Lower leg skin (tissue), 4 donors: ENCODE measurements at regions not wholly inside any gene's neighbourhood (a gene's known extent, or its start where the extent isn't known, plus 50 kb on each side); places are given as distances from the start of the nearest gene placed in this dataset.

Source experiments
- DNase-seq, 2 donors: peaks; one replicate each; pipeline ENCODE4 v3.0.0-alpha.2; 2019; ENCODE audit warnings: low spot score in 2 of 2
- H3K4me3 ChIP-seq: fragments of 200-600 bp; sonication (generic); 2 replicates; pipeline ENCODE4 v1.5.1; 2017; ENCODE audit warnings: mild to moderate bottlenecking, low read depth; ENCODE audit not compliant: poor library complexity, severe bottlenecking
- POLR2A ChIP-seq, 2 donors: fragments of 450-650 bp; IDR thresholded peaks; one replicate each; pipeline ENCODE4 v1.6.1; 2016 to 2017; ENCODE audit warnings: antibody characterized with exemption in 2 of 2, mild to moderate bottlenecking in 1 of 2, moderate library complexity in 1 of 2
- WGBS, 2 donors: methylation state at CpG; one replicate each; pipeline ENCODE4 v1.1.5; 2018; 5-methylcytosine and 5-hydroxymethylcytosine counted together
- intact Hi-C: fragments of 100-400 bp; cut with DNase I; formaldehyde crosslinking; loops from one replicate; pipeline ENCODE4 v1.15.0; 2023; ENCODE audit warnings: low total_unique reads
- TF ChIP-seq, protein P1 (sequence below), 3 donors: fragments of 450-650 bp; IDR thresholded peaks; one replicate each; pipeline ENCODE4 v1.5.1; 2016; ENCODE audit warnings: antibody characterized with exemption in 3 of 3, mild to moderate bottlenecking in 3 of 3, moderate library complexity in 2 of 3

DNA sequence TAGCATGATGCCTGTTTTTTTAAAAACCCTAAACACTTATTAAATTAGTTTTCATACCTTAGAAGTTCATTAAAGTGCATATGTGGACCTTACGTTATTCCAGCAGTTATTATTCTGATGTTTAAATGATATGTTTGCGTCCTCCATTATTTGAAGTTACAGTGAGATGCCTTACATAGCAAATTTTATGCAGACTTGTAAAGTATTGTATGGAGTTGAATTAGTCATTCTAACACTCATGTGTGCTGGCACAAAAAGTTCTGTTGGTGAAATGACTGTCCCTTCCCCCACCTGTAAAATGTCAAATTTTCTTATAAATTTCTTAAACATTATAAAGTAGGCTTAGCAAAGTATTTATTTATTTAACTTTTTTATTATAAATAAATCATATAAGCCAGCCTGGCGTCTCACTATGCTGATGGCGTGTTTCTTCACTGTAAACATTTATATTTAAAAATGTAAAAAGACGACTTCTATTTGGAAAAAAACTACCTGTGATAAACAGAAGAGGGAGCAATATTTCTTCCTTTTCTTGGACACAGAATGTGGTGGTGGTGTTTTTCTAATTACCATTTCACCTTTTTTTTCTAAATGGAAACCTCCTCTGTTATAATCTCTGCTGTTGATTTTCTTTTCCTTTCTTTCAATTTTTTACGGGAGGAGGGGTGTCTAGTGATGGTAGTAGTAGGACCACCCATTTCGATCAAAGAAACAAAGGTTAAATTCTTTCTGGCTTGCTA, 155.4 kb downstream of the RFPL4B start:
- no peak overlapping the region for H3K4me3 ChIP-seq
- intact Hi-C loops, result no loop called here
- 59 to 65% methylated on average over 7 of the region's 7 CpGs for WGBS, 2 donors
- TF ChIP-seq, protein P1, sequence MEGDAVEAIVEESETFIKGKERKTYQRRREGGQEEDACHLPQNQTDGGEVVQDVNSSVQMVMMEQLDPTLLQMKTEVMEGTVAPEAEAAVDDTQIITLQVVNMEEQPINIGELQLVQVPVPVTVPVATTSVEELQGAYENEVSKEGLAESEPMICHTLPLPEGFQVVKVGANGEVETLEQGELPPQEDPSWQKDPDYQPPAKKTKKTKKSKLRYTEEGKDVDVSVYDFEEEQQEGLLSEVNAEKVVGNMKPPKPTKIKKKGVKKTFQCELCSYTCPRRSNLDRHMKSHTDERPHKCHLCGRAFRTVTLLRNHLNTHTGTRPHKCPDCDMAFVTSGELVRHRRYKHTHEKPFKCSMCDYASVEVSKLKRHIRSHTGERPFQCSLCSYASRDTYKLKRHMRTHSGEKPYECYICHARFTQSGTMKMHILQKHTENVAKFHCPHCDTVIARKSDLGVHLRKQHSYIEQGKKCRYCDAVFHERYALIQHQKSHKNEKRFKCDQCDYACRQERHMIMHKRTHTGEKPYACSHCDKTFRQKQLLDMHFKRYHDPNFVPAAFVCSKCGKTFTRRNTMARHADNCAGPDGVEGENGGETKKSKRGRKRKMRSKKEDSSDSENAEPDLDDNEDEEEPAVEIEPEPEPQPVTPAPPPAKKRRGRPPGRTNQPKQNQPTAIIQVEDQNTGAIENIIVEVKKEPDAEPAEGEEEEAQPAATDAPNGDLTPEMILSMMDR (IDR thresholded peaks at IDR 0.05), result no peak
- TF ChIP-seq POLR2A (IDR thresholded peaks at IDR 0.05), result no peak
- no peak for DNase-seq

DNA sequence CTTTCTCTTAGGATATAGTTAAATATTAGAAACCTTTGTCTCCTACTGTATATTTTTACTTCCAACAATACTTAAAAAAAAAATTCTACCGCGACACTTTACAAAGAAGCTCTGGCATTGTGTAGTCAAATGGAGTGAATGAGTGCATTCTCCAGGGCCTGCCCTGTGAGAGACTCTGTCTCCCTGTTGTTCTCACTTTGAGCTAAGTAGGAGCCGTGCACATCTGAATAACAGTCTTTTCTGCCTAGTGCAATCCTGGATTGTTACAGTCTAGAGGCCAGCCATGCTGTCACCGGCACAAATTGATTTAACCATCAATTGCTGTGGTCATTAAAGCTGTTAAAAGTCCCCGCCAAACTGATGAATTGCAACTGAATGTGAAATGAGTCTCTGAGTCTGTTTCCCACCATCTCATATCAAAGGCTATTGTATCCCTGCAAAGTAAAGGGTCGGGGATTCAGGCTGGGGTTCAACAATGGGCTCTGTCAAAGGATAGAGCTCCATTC, 156.0 kb downstream of the RFPL4B start:
- 68 to 76% methylated on average over 6 of the region's 6 CpGs for WGBS, 2 donors
- intact Hi-C loops, result no loop called here

DNA sequence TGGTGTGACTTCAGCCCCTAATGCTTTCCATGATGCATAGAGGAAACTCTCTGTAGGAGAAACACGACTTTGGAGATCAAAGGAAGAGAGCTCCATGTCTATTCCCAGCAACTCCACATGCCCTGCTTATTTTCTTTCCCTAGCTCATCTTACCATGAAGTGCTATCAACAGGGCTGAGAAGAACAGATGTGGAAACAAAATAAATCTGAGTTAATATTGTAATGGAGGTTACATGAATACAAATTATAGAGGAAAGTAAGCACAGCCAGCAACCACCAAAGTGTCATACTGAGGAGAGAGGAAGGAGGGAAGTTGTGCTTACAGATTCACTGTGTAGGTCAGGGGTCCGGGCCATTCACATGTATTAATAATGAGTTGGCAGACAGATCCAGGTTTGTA, 157.5 kb downstream of the RFPL4B start:
- no peak for DNase-seq
- TF ChIP-seq, protein P1 (IDR thresholded peaks at IDR 0.05), result no peak
- TF ChIP-seq POLR2A (IDR thresholded peaks at IDR 0.05), result no peak
- 75 to 77% methylated on average over 2 of the region's 2 CpGs for WGBS, 2 donors
- H3K4me3 ChIP-seq, result no peak overlapping the region
- intact Hi-C loops, result no loop called here

More for the DNA sequence above, 156.0 kb downstream of the RFPL4B start:
- no peak for DNase-seq
- no peak for TF ChIP-seq POLR2A (IDR thresholded peaks at IDR 0.05)
- TF ChIP-seq, protein P1 (IDR thresholded peaks at IDR 0.05), result no peak
- no peak overlapping the region for H3K4me3 ChIP-seq

DNA sequence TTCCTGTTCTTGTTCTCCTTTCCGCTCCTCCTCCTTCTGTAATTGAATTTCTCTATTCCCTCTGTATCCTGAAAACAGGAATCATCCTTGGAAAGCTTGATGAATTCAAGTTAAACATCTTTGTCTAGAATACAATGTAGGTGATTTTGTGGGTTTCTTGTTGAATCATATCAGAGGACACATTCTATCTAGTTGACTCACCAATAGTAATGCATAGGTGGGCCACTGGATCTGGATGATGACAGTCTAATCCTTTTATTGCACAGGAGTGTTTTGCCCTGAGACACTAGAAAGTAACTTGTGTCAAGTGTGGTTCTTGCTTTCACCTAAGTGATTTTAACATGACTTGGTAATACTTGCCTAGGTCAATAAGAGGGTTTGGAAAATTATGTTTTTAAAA, 164.3 kb downstream of the RFPL4B start:
- DNase-seq, result no peak
- 85 to 100% methylated on average over 1 of the region's 1 CpG for WGBS, 2 donors
- no peak for TF ChIP-seq POLR2A (IDR thresholded peaks at IDR 0.05)
- TF ChIP-seq, protein P1 (IDR thresholded peaks at IDR 0.05), result no peak
- intact Hi-C loops, result no loop called here
- no peak overlapping the region for H3K4me3 ChIP-seq

- TF ChIP-seq, protein P1 (IDR thresholded peaks at IDR 0.05), result no peak
- TF ChIP-seq POLR2A (IDR thresholded peaks at IDR 0.05), result no peak
- DNase-seq, result no peak
- H3K4me3 ChIP-seq, result no peak overlapping the region
- intact Hi-C loops, result no loop called here
These were observed 166.0 kb downstream of the RFPL4B start for GRCh38 chr6:112513175-112513574.

GRCh38 chr6:112522587-112522986, 175.5 kb downstream of the RFPL4B start:
- DNase-seq, result no peak
- H3K4me3 ChIP-seq, result no peak overlapping the region
- no peak for TF ChIP-seq POLR2A (IDR thresholded peaks at IDR 0.05)
- TF ChIP-seq, protein P1 (IDR thresholded peaks at IDR 0.05), result no peak
- WGBS, 2 donors, result 82 to 89% methylated on average over 4 of the region's 4 CpGs
- intact Hi-C loops, result no loop called here
